Activated T-cell treated with anti-CD3 and anti-CD28 coated beads, Interleukin-2, amount 50 U/mL, for 48 hours (primary cell): ENCODE measurements at regions not wholly inside any gene's neighbourhood (a gene's known extent, or its start where the extent isn't known, plus 50 kb on each side); places are given as distances from the start of the nearest gene placed in this dataset.
"Not testable (repeated sequence)": the region's sequence is repeated elsewhere in the genome, so short reads cannot be mapped to it uniquely, and the experiment has no call there.

Experiments used
- DNase-seq, 2 experiments: peaks; one replicate each; pipeline ENCODE4 v3.0.0-alpha.2; 2020

DNA sequence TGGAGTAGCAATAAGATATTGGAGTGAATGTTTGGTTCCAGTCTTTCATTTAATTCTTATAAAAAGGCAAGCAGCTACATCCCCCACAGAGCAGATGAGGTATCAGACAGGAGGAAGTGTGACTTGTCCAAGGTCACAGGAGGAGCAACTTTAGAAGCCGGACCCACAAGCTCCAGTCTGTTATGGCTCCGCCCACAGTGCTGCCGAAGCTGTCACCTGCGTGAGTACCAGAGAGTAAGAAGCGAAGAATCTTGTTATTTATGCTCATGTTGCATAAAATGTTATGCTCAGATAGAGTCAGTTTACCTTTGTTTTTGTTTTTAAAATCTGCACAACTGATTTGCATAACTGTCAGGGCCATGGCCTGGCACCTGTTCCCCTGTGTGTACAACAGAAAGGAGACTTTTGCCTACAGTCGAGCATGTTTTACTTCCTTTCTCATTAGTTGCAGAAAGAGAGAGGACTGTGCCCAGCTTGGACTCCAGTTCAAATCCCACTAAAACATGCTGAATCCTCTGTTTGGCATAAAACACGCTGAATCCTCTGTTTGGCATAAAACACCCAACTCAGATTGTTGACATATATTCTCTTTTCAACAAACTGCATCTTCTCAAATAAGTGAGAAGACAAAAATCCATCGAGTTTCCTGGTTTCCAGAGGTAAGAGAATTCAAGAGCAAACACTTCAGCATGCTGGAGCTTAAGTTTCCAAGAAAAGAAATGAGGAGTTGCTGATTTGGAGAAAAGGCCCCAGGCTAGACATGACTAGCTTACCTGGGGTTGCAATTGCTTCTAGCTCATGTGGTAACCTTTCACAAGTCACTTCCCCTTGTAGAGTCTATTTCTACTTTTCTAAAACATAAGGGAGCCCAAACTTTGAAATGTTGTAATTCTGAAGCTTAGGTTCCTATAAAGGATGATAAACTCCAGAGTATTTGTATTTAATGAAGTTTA lies 409.8 kb upstream of the ZMIZ1 start:
- DNase-seq, result no peak

DNA sequence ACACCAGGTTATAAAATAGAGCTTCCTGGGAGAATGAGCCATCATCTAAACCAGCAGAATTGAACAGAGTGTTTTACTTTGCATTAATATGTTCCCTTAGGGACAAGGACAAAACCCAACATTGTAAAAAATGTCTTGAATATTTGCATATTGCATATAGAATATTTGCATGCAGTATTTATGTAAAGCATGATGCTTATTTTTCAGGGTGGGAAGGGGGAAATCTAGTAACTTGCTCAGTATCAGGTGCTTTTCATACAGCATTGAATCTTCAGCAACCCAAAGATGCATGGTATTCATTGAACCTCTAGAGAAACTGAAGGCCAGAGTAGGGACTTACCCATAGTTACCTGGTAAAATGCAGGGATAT lies 409.2 kb upstream of the ZMIZ1 start:
- no peak for DNase-seq

DNA sequence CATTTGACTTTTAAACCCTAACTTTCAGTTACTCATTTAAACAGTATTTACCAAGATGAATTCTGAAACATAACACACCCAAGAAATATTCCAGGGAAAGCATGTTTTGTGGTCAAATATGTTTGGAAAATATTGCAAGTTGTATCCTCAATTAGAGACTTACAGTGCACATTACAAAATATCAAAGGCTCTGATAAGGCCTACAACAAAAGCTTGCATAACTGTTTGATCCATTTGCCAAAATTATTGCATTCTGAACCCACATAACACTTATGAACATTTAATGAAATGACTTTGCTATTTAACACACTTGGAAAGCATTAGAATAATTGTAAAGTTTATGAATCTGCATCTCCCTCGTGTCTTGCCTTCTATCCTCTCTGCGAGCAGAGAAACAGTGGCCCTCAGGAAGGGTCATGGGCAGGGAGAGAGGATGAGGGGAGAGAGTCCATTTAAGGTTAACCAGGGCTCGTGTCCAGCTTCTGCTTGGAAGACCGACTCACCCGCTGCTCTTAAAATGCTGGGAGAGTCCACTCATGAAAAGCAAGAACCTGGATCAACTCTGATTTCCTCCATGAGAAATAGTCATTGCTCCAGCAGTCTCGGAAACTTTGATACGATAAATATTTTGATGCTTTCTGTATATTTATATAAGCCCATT lies 408.2 kb upstream of the ZMIZ1 start:
- no peak for DNase-seq

DNA sequence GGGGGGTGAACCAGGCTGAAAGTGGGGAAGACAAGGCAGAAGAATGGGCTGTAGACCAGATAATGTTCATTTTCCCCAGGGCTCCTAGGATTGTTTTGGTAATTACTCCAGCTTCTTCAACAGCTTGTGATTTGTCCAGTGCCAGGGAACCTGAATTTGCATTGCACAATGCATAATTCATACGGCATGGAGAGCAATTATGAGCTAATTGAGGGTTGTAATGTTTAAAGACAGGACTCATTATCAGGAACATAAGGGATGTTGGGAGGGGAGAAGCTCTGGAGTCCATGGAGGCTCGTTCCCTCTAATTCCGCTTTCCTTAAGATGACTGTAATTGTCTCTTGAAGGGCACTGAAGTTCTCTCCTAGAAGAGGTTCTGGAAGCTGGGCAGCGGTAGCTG lies 405.0 kb upstream of the ZMIZ1 start:
- DNase-seq, result no peak

DNA sequence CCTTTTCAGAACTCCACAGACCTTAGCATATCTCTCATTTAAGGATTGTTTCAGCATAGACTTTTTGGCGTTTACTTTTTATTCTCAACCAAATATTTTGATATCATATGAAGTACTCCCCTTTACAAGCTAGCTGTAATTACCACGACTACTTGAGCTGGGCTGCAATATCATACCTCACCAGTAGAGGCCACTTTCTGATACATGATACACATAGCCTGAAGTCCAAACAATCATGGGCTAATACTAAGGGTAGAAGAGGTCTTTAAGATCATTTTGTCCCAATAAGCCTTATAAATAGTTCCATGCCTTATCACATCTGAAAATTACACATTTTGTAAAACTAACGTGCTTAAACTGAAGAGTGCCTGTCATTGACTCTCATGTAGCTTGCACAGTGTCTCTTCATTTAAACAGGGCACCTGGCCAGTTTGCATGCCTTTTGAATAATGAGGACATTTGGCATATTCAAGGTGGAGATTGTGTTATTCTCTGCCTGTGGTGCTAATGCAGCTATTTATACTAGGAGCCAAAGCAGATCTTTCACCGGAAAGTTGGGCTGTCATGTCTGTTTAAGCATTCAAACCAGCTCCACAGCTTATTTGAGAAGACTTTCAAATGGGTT lies 403.7 kb upstream of the ZMIZ1 start:
- peak in 1 of 2 experiments; percentile 22 for DNase-seq

DNA sequence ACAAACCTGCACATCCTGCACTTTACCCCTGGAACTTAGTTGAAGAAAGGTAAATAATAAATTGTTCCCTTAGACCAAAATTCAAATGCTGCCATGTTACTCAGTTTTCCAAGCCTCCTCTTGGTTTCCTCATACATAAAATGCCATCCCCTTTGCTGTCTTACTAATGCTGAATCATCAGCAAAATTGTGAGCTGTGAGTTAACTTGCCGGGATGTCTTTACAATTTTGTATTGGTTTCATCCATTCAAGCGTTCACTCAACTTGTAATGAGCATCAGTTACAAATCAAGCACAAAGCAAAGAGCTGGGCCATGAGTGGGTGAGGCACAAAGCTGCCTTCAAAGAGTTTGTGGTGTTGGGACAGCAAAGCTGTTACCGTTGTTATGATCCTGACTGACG lies 395.8 kb upstream of the ZMIZ1 start:
- DNase-seq, result no peak

DNA sequence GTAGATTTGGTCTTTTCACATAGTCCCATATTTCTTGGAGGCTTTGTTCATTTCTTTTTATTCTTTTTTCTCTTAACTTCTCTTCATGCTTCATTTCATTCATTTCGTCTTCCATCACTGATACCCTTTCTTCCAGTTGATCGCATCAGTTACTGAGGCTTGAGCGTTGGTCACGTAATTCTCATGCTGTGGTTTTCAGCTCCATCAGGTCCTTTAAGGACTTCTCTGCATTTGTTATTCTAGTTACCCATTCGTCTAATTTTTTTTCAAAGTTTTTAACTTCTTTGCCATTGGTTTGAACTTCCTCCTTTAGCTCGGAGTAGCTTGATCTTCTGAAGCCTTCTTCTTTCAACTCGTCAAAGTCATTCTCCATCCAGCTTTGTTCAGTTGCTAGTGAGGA lies 387.6 kb upstream of the ZMIZ1 start:
- not testable (repeated sequence) for DNase-seq

DNA sequence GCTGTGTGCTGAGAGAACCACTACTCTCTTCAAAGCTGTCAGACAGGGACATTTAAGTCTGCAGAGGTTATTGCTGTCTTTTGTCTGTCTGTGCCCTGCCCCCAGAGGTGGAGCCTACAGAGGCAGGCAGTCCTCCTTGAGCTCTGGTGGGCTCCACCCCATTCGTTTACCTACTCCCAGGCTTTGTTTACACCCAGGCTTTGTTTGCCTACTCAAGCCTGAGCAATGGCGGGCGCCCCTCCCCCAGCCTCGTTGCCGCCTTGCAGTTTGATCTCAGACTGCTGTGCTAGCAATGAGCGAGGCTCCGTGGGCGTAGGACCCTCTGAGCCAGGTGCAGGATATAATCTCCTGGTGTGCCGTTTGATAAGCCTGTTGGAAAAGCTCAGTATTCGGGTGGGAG lies 386.8 kb upstream of the ZMIZ1 start:
- DNase-seq, result not testable (repeated sequence)

DNA sequence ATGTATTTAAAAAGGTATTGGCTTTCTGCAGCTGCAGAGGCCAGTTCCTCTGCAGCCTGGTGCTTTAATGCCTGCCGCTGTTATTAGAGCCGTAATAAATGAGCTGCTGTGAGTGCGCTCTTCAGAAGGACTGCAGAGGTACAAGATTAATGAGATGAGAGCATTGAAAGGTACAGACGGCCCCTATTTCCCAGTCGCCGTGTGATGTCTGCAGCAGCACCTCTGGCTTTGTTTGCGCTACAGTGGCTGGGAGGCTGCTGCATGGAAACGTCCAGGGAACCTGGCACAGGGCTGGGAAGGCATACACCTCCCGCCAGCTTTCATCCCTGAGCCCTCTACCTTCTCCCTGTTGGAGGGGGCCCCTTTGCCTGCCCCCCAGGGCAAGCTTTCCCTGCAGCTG lies 383.8 kb upstream of the ZMIZ1 start:
- no peak for DNase-seq

DNA sequence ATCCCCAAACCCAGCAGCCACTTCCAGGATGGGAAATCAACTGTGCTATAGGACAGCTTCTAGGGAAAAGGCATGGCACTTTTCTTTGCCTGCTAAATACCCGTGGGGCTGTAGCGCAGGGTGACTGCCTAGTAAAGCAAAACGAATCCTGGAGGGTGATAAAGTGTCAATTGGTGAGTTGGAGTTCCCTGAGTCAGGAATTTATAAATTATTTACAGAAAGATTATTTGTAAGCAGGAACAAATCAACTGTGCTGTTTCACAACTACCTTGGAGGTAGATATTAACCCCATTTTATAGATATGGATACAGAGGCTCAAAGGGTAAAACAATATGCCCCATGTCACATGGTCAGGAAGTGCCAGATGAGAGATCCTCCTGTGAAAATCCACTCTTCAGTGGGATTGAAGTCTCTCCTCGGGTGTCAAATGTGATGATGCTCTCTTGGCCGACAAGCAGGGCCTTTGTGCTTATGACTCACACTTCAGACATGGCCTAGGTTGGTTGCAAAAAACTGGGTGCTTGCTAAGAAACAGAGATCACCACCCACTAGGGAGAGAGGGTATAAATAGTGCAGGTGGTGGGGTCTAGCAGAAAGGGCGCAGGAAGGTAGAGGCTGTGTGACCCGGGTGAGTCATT lies 383.2 kb upstream of the ZMIZ1 start:
- DNase-seq, result no peak

DNA sequence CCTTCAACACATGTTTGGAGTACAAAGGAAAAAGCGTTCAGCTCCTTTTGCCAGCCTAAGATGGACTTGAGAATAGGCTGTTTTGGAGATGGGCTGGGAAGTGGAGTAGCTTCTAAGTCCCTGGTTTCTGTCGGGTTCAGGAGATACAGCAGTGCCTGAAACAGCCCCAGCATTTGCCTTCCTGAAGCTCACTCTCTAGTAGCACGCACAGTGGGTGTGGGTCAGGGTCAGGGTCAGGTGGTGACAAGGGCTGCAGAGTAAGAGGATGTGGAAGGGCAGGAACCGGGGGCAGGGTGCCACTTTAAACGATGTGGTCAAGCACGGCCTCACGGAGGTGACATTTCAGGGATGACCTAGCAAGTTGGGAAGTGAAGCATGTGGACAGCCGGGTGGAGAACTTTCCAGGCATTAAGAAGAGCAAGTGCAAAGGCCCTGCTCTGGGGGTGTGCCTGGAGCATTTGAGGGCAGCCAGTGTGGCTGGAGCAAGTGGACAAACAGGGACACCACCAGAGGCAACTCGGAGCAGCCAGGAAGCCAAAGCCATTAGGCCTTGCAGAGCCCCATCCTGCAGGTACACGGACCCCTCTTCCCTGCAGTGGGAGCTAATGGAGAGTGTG lies 382.2 kb upstream of the ZMIZ1 start:
- DNase-seq, result no peak

DNA sequence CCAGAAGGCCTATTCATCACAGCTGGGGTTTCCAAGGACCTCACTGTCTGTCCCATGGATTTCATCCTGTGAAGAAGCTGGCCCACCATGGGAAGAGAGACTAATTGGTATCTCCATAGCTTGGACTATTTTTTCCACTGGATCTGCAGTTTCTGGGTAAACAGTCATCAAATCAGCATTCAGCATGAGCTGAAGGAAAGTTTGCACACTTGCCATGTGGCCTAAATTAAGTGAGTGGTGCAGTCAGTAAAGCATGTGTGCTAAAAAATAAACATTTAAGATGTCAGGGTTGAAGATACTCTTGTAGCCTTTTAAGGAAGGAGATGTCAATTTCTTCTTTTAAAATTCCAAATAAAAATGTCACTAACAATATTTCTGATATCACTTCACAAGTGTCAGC lies 381.1 kb upstream of the ZMIZ1 start:
- DNase-seq, result no peak

DNA sequence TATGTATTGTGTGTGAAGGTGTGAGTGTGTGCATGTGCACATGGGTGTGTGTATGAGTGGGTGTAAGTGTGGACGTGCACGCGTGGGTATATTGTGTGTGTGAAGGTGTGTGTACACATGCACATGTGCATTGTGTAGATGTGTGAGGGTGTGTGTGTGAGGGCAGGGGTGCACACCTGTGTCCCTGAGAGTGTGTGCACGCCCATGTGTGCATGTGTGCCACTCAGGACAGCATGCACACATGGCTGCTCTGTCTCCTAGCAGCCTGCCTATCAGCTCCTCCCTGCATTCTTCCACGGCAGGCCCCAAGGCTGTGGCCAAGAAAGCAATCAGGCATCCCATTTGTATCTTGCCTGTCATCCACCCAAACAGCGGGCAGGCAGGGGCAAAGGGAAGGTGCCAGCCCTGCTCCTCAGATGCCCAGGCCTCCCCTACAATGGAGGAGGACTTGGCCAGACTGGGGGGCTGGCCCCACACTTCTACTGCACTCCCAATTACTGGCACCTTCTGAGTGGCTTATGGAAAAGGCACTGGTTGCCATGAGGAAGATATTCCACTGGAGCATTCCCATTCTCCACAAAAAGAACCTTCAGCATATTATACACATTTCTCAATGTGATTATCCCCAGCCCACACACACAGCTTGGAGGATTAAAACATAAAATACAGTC lies 380.4 kb upstream of the ZMIZ1 start:
- no peak for DNase-seq

DNA sequence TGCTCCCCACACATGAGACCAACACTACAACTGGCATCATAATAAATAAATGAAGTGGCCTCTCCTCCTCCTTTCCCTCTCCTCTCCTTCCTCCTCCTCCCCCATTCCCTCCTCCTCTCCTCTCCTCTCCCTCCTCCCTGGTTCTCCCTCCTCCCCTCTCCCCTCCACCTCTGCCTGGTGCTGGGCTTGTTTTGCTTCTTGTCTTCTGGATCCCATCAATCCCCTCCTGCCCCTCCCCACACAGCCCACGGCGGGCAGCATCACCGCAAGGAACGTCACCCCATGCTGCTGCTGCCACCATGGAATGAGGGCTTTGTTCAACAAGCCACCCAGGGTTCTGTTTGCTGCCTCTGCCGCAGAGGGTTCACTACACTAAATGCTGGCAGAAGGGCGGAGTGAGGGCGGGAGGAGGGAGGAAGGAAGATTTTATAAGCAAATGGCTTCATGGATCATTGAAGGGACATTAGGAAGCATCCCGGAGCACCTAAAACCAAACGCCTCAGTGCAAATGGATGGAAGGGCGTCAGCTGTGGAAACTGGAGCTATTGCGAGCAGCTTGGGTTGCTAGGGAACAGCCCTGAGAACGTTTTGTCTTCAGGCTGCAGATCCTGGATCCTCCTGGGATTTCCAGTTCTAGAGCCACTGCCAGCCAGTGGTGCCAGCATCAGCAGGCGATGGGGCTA lies 379.7 kb upstream of the ZMIZ1 start:
- DNase-seq, result no peak

DNA sequence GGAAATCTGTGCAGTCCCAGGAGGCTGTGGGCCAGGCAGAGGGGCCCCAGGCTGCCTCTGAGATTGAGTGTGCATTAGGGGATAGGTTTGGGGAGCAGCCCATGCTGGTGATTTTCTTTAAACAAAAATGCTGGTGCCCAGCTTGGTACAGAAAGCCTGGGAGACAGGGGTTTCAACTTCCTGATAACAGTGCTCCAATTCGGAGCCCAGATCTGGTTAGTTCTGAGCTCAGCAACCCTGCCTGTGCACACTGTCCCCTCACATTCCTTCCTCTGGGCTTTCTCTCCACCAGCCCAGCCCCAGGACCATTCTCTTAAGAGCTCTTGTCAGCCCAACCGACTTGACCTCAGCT lies 379.2 kb upstream of the ZMIZ1 start:
- DNase-seq, result no peak

DNA sequence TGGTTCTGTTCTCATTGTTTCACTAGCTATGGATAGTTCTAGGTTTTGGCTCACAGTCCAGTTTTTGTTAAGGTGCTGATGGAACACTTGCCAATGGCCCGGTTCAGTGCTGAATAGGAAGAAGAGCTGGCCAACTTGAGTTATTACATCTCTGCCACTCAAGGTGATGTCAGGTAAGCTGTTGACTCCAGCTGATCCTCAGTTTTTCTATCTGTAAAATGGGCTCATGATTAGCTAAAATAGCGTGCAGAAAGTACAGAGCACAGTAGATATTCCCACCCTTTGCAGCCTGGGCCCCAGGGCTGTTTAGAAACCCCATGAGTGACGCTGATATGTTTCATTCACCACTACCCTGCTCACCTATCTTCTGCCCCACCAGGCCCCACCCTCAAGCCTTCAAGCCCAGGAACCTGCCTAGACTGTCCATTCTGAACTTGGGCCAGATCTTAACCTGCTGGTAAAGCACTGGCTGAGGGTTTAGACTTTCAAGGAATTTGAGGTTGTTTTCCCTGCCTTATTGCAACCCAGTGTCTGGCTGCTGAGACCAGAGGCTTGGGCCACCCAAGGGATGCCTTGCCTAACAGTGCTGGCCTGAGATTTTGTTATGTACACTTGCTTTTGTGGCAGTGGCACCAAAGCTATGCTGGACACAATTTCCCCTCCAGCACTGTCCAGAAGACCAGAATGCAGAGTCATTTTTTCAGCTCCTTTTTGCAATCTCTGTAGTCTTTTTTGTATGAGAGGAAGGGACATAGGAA lies 378.2 kb upstream of the ZMIZ1 start:
- DNase-seq, result no peak

DNA sequence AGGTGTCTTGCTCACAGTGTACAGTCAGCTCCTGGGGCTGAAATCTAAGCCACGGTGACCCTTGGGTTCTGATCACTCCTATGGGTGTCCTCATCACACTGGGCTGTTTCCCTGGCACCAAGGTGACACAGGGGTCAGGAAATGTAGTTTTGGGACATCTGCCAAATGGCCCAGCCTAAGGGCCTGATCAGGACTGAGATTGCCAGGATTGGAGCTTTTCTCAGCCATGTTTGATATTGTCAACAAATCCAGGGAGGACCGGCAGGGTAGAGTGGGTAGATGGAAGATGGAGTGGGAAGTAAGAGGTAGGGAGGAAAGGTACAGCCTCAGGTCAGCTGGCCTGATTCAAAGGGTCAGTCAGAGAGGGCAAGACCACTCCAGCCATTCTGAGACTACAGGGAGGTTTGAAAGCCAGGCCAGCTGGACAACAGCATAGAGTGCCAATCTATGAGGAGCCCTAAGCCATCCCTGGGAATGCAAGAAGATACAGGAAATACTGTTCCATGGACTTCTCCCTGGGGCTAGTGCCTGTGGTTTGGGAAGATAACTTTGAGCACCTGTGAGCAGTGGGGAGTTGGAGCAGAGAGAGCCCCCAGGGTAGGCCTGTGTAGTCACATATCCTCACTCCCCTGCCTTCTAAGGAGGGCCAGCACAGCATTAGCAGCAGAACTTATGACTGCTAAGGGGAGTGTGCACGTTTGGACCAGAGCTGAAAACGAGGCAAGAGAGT lies 377.3 kb upstream of the ZMIZ1 start:
- DNase-seq, result no peak

DNA sequence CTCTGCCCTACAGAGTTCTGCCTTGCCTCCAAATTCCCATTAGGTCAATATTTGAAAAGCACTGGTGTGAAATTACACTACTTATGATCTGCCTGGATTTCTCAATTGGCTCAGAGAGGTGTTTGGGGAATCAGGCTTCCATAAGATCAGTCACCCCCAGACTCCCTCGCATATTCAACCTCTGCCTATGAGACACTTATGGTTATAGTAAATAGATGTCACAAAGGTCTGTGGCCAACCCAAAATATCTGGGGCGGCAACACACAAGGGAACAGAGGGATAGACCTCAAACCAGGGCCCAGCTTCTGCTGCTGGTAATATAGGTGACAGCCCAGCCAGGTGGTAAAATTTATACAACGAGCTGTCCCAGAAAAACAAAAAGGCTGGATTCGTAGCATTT lies 376.7 kb upstream of the ZMIZ1 start:
- DNase-seq, result no peak

DNA sequence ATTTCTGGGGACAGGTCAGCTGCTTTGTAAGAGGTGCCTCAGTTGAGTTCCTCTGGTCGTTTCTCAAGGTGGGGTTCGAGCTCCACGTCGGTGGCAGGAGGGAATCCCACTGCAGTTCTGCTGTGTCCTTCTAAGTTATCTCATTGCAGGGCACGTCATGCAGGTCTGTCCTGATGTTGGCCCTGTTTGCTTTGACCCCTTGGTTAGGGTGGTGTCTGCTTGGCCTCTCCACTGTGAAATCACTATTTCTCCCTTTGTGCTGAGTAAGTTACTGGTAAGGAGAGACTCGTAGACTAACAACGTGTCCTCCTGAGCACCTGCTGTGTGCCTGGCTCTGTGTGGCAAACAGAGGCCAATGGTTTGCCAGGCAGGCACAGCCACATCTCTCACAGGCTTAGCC lies 372.9 kb upstream of the ZMIZ1 start:
- DNase-seq, result no peak

DNA sequence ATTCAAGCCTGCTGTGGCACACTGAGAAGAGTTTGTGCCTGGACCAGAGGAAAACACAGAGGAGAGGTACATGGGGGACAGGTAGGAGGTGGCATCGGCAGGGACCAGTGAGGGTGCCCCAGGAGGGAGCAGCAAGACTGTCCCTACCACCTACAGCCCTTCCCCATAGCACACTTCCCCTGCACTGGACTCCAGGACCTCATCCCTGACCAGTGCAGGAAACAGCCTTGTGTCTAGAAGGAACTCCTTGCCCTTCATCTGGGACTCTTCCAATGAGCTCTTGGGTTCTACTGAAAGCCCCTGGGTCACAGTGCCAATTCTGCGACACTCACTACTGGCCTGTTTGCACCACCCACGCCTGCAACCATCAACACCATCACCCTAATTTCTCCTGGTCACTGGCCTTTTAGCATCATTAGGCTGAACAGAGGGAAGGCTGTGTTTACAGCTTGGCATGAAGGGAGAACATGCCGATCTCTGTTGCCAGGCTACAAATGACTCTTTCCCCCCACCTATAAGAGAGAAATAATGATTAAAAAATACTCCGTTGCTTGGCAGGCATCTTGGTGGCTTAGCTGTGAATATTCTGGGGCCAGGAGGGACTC lies 371.9 kb upstream of the ZMIZ1 start:
- DNase-seq, result no peak
